ENCODE measurements at regions not wholly inside any gene's neighbourhood (a gene's known extent, or its start where the extent isn't known, plus 50 kb on each side); places are given as distances from the start of the nearest gene placed in this dataset.

DNA sequence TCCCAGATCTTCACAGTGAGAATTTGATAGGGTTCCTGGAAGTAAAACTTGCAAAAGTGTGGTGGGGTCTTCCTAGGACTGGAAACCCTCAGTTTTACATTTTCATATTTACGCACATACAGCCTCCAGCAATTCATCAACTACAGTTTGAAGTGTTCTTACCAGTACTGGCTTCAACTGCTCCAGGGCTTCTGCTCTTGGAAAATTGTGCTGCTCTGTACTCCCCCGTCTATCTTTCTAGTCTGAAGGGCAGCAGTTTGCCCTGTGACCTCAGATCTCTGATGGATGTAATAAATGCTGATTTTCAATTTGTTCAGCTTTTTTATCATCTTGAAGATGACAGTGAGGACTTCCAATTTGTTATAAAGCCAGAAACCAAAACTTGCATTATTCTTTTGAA lies 458.9 kb upstream of the FSTL5 start:
- TF ChIP-seq POLR2A (IDR thresholded peaks at IDR 0.05; ENCODE audit: low read depth, low read length) = no peak
- no peak for TF ChIP-seq POLR2AphosphoS5 (IDR thresholded peaks at IDR 0.05; ENCODE audit: low read depth, low read length)
- TF ChIP-seq TAF1 (IDR thresholded peaks at IDR 0.05; ENCODE audit: low read depth, low read length) = no peak

Measured in GM12891 (cell line).